Activated CD4-positive, alpha-beta T cell treated with anti-CD3 and anti-CD28 coated beads, Interleukin-2, Interleukin-6, amounts not matched to agents 100 ng/mL and 50 ng/mL, durations not matched to agents 16 hours and 8 hours (primary cell): ENCODE measurements at regions not wholly inside any gene's neighbourhood (a gene's known extent, or its start where the extent isn't known, plus 50 kb on each side); places are given as distances from the start of the nearest gene placed in this dataset.
"Not testable (repeated sequence)": the region's sequence is repeated elsewhere in the genome, so short reads cannot be mapped to it uniquely, and the experiment has no call there.

Experiments
- DNase-seq: peaks from one replicate; pipeline ENCODE4 v3.0.0-alpha.2; 2020

- no peak for DNase-seq
Measured at GRCh38 chr6:67467341-67467740, 1167.7 kb upstream of the ADGRB3 start.

DNA sequence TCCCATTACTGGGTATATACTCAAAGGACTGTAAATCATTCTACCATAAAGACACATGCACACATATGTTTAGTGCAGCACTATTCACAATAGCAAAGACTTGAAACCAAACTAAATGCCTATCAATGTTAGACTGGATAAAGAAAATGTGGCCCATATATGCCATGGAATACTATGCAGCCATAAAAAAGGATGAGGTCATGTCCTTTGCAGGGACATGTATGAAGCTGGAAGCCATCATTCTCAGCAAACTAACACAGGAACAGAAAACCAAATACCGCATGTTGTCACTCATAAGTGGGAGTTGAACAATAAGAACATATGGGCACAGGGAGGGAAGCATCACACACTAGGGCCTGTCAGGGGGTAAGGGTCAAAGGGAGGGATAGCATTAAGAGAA is 1172.4 kb upstream of the ADGRB3 start:
- DNase-seq: not testable (repeated sequence)

DNA sequence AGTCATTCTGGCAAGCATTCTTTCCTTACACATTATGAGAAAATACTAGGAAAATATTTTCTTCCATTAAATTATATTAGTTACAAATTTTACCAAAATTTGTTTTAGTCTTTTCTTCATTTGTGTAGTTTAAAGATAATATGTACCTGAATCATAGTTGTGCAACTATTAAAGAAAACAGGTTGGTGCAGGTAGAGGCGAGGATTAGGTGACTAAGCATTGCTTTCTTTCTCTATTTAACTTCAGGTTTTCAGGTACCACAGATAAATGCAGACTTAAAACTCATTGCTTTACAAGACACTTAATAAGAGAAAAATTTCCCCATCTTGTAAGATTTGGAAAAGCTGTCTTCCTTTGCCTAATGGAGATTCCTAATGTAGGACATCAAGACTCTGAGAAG is 1175.5 kb upstream of the ADGRB3 start:
- no peak for DNase-seq

GRCh38 chr6:67458265-67458664 is 1176.8 kb upstream of the ADGRB3 start:
- no peak for DNase-seq

GRCh38 chr6:67451874-67452273 is 1183.2 kb upstream of the ADGRB3 start:
- no peak for DNase-seq

DNA sequence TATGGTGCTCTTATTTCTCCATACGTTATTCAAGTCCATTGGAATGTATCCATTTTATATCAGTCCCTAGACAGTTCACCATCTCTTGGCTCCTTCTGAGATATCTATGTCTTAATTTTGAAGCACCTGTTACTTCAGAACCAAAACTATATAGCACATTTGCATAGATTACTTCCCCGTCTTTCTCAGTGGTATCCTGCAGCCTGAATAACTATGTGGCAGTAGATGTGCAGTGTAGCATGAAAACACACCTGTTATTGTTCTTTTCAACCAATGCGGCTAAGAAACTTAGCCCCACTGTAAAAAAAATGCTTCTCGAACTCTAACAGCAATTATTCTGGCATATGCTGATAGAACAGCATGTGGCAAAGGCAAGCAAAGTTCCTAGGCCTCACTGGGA is 1184.4 kb upstream of the ADGRB3 start:
- no peak for DNase-seq

- no peak for DNase-seq
Measured at GRCh38 chr6:67449602-67450001, 1185.5 kb upstream of the ADGRB3 start.

DNA sequence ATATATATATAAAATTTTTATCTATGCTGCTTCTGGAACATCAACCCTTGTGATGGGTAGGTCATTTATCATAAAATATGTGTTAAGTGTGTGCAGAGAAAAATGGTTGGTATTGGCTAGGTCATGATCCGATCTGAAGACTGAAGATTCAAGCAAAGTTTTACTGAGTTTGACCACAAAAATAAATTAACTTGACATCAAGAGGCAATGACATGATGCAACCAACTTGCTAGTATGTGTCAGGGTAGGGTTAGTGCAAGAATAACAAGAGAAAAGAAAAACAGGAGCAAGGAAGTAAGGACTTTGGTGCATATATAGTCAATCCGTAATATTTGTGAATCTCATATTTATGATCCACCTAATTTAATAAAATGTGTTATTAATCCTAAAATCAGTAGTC is 1202.0 kb upstream of the ADGRB3 start:
- no peak for DNase-seq

GRCh38 chr6:67431076-67431475 is 1204.0 kb upstream of the ADGRB3 start:
- DNase-seq: no peak

- DNase-seq: not testable (repeated sequence)
Measured at GRCh38 chr6:67426686-67427085, 1208.4 kb upstream of the ADGRB3 start.

GRCh38 chr6:67412035-67412434 is 1223.0 kb upstream of the ADGRB3 start:
- DNase-seq: no peak

DNA sequence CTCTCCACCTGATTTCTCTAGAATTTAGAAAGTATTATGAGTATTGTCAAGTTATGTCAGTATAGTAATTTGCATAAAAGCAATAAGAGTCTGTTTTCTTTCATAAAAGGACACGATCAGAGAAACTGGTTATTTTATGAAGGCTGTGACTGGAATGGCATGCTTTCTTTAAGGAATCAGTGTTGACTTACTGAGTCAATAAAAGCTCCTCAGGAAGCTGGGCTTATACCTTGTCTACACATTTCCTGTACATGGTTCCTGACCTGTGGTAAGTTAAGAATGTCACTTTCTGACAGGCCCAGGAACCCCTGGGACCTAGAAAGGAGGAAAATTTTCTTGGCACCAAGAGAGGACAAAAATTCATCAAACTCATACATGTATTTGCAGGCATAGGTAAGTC is 1224.0 kb upstream of the ADGRB3 start:
- no peak for DNase-seq

DNA sequence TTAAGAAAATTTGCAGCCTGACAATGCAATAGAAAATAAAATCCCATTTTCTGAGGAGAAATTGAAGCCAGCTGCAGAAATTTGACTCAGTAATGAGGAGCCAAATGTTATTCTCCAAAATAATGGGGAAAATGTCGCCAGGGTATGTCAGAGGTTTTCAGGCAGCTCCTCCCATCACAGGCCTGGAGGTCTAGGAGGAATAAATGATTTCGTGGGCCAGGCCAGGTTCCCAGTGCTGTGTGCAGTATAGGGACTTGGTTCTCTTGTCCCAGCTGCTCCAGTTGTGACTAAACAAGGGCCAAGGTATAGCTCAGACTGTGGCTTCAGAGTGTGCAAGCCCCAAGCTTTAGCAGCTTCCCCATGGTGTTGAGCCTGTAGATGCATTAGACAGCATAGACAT is 1240.8 kb upstream of the ADGRB3 start:
- DNase-seq: no peak

GRCh38 chr6:67393356-67393755 is 1241.7 kb upstream of the ADGRB3 start:
- no peak for DNase-seq

DNA sequence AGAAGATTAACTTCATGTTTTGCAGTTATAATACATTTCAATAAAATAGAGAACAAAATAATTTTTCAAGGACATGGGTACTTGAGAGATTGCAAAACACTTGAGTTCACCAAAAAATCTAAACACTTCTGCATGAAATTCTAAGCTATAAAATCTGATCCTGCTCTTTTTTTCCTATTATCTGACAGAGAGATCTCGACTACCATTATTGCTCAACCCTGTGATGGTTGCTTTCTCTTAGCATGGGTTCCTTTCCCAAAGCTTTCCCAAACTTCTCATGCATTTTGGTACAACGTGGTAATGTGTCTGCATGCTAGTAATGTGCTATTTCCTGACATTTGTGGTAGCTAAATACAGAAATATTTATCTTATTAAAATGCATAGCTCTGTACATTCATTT is 1243.1 kb upstream of the ADGRB3 start:
- DNase-seq: no peak

GRCh38 chr6:67369679-67370078 is 1265.4 kb upstream of the ADGRB3 start:
- no peak for DNase-seq

- DNase-seq: no peak
Measured at GRCh38 chr6:67362976-67363375, 1272.1 kb upstream of the ADGRB3 start.

DNA sequence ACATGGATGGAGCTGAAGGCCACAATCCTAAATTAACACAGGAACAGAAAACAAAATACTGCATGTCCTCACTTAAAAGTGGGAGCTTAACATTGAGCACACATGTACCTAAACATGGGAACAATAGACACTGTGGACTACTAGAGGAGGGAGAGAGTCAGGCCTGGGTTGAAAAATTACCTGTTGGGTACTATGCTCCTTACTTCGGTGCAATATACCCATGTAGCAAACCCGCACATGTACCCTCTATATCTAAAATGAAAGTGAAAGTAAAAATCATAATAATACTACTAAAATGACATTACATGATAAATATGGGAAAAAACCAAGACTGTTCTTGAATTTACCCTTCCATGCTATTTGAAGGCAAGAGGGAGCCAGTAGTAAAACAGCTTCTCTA is 1273.8 kb upstream of the ADGRB3 start:
- no peak for DNase-seq

DNA sequence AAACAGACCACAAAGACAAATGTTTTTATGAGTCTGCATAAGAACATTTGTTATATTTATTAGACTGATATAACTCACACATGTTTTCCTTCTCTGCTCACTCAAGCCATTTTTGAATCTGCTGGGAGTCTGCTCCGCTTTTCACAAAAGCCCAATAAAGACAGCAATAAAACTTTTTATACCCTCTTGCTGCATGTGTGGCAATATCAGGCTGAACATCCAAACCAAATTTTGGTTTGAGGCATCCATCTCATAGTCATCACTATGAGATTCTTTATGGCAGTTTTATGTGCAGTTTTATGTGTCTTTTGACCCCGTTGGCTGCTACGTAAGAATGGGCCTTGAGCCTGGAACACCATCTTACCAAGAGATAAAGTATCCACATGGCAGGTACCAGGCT is 1276.8 kb upstream of the ADGRB3 start:
- no peak for DNase-seq

DNA sequence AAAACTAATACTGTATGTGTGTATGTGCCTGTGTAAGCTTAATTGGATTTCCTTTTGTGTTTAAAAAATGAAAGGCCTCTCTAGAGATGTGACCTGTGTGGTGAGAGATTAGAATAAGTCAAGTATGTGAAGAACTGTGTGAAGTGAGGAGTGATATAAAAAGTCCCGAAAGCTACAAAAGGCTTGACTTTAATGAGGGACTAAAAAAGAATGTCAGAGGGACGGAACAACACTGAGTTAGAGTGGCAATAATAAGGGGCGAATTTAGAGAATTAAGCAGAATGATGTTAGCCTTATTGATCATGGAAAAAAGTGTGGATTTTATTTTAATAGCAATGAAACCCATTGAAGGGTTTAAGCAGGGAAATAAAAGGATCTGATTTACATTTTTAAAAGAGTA is 1281.2 kb upstream of the ADGRB3 start:
- no peak for DNase-seq

DNA sequence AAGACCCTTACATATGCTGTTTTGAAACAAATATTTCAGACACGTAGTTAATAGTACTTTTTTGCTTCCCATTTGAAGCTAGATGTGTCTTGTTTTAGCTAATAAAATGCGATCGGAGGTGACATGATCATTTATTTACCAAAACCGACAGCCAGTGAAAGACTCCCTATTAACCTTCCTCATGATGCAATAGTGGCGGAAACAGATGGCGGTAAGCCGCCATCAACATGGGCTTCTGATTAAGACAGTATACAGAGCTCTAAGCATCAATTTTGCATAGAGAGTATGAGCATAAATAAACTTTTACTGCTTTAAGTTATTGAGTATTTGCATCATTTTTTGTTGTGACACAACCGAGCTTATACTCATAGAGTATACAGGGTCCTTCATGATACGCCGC is 1282.4 kb upstream of the ADGRB3 start:
- no peak for DNase-seq

- no peak for DNase-seq
Measured at GRCh38 chr6:67350729-67351128, 1284.4 kb upstream of the ADGRB3 start.

- DNase-seq: no peak
Measured at GRCh38 chr6:67345946-67346345, 1289.1 kb upstream of the ADGRB3 start.

GRCh38 chr6:67336014-67336413 is 1299.1 kb upstream of the ADGRB3 start:
- no peak for DNase-seq

DNA sequence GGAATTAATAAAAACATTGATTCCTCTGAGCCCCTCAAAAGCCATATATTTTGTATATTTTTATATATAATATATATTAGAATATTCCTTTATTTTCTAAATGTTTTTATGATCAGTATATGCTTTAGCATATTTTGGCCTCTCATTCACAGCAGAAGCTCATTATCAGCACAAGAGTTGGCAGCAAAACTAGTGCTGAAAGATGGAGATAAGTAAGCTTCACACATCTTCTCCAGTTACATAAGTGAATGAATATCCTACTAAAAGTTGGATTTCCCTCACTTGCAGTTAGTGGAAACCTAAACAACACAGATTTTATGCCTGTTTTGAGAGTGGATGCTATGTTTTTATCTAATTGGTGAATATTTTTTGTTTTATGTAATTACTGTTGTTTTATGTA is 1303.8 kb upstream of the ADGRB3 start:
- no peak for DNase-seq

DNA sequence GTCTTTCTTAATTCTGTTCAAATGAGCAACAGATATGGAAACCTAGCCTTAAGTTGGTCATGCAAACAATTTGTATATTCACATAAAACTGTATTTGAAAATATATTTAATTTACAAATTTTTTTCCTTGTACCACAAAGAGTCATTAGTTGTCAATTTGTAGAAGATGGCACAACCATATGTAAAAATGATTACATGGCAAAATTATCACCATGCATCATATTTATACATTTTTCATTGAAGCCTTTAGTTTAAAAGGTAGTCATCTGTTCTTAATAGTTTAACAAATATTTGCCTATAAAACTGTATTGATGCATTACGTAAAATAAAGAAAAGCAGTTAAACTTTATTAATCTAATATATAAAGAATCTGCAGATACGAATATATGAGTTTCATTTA is 1306.8 kb upstream of the ADGRB3 start:
- no peak for DNase-seq
